ENCODE measurements at regions not wholly inside any gene's neighbourhood (a gene's known extent, or its start where the extent isn't known, plus 50 kb on each side); places are given as distances from the start of the nearest gene placed in this dataset.

DNA sequence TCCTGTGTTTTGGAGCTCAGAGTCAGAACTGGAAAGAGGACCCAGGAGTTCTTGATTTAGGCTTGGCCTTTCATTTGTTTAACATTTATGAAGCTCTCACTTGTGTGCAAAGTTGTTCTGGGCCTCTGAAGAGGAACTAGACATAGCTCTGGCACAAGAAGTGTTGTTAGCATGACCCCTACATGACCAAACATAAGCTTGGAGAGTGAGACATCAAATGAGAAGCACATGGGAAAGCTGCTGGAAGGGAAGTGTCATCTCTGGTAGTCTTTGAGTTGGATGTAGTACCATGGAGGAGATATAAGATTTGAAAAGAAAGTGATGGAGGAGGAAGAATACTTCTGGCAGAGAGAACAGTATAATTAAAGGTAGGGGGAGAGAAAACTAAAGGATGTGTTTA is 370.1 kb downstream of the ADRA2A start:
- DNase-seq (ENCODE audit: low spot score) = no peak

DNA sequence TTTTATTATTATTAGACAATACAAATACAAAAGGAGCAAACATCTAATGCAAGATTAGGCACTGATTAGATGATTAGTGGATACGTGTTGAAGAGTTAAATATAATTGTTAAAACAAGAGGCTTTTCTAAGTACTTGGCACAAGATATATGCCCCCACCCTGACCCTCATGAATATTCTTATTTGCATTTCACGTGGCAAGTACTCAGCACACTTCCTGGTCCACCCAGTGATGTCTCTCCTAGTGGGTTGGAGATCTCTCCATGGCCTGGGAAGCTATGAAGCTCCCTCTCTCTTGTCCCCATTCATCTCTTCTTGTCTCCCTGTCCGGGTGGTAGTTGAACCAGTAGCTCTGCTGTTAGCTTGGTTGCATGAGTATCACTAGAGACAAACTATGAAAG is 375.3 kb downstream of the ADRA2A start:
- DNase-seq (ENCODE audit: low spot score) = no peak

DNA sequence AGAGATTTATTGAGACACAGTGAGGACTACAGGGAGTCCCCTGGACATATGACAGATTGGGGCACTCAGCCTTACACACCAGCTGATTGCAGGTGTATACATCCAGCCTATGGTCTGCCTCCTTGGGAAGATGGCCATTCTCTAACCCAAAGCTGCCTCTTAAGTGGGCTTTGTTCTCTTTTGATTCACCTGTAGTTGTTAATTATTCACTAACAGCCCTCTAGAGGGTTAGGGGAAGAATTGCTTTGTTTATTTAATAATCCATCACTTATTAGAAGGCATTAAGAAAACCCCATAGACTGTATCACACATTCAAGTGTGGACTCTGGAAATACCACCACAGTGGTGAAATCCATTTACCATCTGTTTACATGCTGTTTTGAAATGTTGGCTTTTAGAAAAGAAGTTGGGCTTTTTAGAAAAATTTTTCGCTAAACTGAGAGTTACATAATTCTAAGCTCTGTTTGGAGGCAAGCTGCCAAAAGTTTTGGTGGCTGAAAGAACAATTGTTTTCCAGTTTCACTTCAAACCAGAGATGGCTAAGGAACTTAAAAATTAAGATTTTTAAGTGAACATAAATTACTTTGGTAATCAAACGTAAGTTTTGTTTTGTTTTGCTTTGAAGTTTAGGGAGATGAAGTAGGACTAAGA is 379.1 kb downstream of the ADRA2A start:
- DNase-seq (ENCODE audit: low spot score) = no peak

DNA sequence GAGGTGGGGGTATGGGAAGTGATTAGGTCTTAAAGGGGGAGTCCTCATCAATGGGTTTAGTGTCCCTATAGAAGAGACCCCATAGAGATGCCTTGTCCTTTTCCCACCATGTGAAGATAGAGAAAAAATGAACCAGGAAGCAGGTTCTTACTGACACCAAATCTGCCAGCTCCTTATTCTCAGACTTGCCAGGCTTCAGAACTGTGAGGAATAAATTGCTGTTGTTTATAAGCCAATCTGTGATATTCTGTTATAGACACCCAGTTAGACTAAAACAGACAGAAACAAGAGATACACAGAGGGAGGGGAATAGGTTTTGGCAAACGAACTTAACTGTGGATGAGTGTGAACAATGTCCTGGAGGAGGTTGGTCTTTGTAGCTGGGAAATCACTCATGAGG is 381.4 kb downstream of the ADRA2A start:
- DNase-seq (ENCODE audit: low spot score) = no peak

DNA sequence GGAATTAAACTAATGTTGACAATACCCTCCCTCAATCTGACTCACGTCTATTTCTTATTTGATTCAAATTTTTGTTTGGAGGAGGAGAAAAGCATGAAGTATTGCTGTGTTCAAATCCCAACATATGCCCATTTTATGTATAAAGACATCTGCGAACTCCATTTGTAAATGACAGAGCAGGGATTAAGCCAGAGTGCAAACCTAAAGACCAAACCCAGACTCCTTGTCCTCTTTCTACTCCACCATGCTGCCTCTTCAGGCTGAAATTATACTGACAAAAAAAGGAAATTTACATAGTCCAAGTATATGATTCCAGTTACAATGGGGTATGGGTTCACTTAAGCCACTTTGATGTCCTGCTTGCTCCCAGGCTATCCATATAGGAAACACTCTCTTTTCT is 383.1 kb downstream of the ADRA2A start:
- no peak for DNase-seq (ENCODE audit: low spot score)

DNA sequence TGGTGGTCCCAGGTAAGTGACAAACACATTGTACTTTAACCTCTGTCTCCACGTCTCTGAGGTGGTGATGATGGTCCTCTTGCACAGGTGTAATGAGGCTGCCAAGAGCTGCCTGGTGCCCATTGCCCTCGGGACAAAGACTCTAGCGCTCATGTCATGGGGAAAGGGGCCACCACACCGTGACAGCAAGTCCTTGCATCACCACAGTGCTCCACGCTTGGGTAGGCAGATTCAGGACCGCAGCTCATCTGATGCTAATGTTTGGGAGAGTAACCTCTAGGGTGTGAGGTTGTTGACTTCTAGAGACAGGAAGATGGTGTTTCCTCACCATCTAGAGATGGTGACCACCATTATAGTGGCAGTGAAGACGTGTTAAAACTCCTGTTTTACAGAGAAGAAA is 395.6 kb downstream of the ADRA2A start:
- no peak for DNase-seq (ENCODE audit: low spot score)

DNA sequence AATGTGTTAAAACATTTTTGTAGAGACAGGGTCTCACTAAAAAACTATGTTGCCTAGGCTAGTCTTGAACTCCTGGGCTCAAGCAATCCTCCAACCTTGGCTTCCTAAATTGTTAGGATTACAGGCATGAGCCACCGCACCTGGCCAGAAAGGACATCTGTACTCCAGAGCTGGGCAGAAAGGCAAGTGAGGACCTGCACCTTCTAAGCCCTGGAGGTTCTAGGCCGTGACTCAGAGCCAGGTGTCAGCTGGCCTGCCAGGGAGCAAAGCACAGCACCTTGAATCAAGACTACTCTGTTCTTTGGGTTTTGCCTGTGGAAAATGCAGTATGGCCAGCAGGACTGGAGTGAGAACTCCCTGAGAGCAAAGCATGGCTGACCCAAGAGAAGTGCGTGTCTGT is 396.5 kb downstream of the ADRA2A start:
- no peak for DNase-seq (ENCODE audit: low spot score)

DNA sequence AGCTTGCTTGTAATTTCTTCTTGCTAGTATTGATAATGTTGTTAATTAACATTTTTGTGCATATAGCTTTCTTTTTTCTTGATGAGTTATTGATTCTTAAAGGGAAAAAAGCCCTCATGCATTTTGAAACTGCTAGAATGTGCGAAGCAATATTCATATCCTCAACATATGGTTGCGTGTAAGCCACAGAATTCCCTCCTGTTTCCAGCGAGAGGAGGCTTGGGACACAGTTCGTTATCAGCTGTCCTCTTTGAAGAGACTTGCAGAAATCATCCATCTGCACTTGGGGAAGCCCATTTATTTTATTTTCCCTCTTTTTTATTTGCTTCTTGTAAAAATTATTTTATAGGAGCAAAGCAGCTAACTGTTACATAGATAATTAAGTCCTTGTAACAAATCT is 398.0 kb downstream of the ADRA2A start:
- DNase-seq (ENCODE audit: low spot score) = no peak

DNA sequence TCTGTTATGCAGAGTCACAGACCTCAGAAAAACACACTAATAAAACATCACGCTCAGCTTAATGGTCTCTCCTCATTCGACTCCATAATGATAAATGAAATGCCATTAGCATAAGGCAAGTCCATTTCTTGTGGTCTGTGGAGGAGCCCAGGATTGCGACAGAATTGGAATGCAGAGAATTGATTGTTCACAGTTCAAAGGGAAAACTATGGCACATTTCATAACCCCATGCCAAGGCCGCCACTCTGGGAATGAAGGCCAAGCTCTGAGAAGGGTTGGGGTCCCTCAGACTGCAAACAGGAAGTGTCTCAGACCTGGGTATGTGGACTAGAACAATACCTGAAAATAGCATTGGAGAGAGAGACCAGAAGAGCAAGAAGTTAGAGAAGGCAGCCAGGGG is 398.9 kb downstream of the ADRA2A start:
- DNase-seq (ENCODE audit: low spot score) = no peak

DNA sequence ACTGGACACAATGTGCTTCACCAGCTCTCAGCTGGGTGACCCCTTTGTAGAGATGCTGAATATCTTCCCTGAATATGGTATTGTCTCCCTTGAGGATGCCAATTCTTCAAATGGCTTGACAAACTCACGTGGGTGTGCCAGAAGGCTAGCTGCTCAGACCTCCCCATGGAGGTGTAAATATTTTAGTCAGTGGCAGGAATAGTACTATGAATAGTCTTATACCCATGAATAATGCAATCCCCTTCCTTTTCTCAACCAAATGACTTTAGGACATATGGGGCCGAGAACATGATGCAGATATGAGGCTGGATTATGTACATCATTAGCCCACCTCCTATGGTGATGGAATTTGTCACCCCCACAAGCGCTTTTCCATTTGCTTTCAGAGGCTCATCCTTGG is 401.8 kb downstream of the ADRA2A start:
- DNase-seq (ENCODE audit: low spot score) = no peak

DNA sequence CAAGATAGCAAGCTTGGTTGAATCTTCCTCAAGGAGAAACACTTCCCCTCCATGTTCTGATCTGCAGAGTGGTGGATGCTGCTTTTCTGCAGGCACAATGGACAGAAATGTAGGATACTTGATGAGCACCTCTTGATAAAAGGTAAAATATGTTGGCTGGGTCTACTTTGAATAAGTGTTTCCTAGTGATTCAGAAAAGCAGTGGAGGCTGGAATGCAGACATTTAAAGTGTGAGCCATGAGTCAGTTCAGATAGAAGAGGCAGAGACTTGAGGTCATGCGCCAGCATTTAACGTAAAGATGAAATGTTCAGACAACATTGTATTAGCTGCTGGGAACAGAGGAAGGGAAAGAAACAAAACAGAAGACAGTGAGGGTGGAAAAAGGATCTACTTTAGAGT is 403.1 kb downstream of the ADRA2A start:
- no peak for DNase-seq (ENCODE audit: low spot score)

DNA sequence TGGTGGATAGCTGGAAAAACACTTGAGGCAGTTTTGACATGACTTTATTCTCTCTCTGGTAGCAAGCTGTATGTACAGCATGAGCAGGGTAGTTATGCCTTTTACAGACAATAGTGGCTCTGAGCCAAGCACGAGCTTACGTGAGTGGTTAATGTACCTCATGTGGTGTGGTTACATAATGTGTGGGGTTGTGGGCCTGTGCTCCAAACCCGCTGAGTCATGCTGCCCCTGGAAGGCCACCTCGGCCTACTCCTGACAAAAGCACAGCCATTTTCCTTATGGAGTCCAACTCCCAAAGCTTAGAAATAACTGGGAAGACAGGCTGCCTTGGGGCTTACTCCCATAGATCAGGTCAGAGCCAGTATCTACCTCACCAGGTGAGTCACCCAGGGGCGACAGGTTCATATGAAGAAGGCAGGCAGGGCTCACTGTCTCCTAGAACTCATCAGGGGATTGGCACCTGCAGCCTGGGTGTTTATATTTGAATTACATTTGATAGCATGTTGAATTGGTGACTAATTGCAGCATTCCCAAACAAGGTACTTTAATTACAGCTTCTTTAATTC is 404.5 kb downstream of the ADRA2A start:
- peak; percentile 10 for DNase-seq (ENCODE audit: low spot score)

DNA sequence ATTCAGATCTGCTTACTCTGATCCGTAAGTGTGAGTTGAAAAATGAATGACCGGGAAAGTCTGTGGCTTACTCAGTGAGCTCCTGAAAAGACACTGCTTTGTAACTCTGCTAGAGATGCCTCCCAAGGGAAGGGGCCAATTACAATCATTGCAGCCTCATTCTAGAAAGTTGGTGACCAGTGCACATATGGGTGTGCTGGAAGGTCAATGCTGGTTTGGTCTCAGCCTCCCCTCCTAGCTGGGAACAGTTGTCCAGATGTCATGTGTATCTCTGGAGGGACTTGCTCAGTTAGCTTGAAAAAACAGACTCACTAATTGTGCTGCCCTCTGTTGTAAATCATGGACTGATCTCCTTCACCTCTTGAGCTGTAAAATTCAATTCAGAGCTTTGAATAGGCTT is 405.0 kb downstream of the ADRA2A start:
- no peak for DNase-seq (ENCODE audit: low spot score)

DNA sequence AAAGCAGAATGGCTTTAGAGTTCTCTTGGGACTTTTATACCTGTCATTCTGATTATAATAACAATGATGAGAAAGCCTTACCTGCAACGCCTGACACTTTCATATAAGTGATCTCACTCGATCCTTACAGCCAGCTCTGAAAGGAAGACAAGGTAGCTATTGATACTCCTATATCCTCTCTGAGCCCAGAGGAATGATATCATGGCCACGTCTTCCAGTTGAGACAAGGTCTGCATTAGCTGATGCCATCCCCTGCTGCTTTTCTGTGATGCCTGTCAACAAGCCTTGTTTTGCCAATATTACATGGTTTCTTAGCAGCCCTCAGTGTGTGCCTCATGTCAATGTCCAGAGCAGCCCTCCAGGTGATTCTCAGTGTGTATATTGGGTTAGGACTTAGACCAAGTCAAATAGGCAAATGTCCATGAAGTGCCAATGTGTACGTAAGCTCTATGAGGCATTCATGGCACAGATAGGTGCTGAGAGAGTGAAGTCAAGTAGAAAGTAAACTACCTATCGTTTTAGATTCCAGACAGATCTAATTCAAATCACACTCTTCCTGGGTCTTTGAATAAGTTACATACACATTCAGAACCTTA is 405.9 kb downstream of the ADRA2A start:
- DNase-seq (ENCODE audit: low spot score) = no peak

DNA sequence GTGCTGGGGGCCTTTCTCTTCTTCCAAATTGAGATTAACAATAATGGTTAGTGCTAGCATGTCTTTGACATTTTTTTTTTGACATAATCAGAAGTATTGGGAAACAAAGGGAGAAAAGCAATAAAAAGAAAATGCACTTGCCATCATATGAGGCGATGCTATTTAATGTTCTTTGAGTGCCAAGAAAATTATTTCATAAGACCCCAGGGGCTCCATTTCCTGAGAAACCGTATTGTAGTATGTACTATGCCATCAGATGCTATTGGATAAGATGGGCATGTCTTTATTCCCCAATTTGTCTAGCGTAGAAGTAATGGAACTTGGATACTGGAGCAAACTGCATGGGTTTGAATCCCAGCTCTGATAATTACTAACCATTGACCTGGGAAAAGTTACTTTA is 408.9 kb downstream of the ADRA2A start:
- DNase-seq (ENCODE audit: low spot score) = no peak

DNA sequence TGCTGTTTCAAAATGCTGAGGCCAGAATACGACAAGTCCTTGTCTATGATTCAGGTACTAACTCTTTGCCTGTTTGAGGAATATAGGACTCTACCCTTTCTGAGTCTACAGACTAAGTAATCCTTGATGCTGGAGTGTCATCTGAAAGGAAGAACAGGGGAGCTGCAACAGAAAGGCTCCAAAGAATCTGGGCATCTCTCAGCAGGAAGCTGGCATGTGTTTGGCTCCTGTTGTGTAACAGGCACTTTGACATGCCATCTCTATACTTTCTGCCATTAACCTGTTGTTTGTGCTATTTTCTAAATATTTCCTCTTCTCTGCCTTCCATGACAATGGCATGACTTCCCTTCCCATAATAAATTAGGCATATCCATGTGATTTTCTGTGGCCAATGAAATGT is 409.5 kb downstream of the ADRA2A start:
- no peak for DNase-seq (ENCODE audit: low spot score)

DNA sequence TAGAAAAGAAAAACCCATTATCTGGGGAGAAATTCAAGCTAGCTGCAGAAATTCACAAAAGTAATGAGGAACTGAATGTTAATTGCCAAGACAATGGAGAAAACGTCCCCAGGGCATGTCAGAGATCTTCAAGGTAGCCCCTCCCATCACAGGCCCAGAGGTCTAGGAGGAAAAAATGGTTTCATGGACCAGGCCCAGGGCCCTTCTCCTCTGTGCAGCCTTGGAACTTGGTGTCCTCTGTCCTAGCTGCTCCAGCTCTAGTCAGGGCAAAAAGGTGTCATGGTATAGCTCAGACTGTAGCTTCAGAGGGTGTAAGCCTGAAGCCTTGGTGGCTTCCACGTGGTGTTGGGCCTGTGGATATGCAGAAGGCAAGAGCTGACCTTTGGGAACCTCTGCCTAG is 411.8 kb downstream of the ADRA2A start:
- DNase-seq (ENCODE audit: low spot score) = no peak

DNA sequence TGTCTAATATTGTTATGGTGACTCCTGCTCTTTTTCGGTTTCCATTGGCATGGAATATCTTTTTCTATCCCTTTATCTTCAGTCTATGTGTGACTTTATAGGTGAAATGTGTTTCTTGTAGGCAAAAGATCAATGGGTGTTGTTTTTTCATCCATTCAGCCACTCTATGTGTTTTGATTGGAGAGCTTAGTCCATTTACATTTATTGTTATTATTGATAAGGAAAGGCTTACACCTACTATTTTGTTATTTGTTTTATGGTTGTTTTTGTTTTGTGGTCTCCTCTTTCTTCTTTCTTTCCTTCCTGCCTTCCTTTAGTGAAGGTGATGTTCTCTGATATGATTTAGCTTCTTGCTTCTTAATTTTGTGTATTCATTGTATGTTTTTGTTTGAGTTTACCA is 414.3 kb downstream of the ADRA2A start:
- no peak for DNase-seq (ENCODE audit: low spot score)

DNA sequence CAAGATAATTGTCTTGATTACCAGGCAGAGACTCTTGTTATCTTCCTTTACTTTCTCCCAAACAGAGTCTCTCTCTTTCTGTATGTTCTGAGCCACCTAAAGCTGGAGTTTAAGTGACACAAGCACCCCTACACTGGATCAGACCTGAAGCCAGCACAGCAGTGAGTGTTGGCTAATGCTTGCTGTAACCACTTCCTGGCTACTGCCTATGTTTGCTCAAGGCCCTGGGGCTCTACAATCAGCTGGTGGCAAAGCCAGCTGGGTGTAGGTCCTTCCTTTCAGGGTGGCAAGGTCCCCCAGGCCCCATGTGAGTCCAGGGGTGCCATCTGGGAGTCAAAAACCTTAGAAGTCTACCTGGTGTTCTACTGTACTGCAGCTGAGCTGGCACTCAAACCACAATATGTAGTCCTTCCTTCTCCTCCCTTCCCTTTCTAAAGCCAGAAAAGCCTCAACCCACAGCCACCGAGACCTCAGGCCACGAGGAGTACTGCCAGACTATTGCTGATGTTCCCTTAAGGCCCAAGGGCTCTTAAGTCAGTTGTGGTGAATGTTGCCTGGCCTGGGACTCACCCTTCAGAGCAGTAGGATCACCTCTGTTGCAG is 416.3 kb downstream of the ADRA2A start:
- DNase-seq (ENCODE audit: low spot score) = no peak

DNA sequence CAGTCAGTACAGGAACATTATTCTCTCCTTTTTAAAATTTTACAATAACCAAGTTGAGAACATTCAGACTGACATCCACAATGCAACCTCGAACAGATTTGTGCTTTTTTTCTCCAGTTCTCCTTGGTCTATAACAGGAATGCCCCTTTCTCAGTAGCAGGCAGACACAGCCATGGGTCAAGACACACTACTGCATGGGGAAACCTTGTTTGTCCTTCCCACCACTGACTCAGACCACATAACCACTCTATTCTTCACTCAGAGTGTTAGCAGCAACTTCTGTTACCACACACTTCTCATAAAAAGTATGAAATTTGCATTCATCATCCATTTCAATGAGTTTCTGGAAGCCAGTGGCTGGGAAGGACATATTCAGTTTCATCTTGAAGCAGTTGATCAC is 421.7 kb downstream of the ADRA2A start:
- DNase-seq (ENCODE audit: low spot score) = no peak

DNA sequence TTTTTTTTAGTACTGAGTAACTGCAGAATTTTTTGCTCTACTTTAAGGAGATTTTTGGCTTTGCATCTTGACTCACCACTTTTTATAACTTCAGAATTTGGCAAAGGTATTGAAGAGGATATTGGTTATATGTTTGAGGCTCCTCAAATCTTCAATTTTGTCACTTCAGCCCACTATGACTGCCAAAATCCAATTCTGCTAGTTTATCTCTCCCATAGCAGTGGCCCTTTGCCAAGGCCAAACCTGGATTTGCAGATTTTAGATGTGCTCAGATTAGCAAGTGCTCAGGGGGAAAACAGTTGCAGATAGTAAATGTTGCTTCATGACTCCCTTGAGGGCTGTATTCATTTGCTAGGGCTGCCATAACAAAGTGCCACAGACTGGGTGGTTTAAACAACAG is 427.5 kb downstream of the ADRA2A start:
- no peak for DNase-seq (ENCODE audit: low spot score)

DNA sequence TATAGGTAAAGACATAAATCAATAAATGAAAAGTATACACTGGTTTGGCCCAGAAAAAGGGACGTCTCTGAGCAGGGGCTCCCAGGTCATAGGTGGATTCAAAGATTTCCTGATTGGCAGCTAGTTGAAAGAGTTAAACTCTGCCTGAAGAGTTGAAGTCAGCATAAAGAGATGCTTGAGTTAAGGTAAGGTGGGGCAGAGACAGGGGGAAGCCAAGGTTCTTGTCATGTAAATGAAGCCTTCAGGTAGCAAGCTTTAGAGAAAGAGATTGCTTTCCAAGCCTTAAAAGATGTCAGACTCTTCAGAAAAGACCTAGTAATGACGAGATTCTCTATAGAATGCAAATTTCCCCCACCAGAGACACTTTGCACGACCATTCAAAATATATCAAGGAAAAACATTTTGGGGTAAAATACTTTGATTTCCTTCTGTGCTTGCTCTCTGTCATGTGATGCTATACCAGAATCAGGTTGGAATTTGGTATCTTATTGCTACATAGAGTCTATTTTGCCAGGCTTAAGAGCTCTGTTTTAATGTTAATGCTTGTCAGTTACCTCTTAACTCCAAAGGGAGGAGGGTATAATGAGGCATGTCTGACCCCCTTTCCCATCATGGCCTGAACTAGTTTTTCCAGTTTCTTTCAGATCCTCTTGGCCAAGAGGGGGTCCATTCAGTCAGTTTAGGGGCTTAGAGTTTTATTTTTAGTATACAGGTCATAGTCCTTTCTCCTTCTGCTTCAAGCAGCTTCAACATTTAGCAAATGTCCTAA is 429.6 kb downstream of the ADRA2A start:
- DNase-seq (ENCODE audit: low spot score) = no peak

DNA sequence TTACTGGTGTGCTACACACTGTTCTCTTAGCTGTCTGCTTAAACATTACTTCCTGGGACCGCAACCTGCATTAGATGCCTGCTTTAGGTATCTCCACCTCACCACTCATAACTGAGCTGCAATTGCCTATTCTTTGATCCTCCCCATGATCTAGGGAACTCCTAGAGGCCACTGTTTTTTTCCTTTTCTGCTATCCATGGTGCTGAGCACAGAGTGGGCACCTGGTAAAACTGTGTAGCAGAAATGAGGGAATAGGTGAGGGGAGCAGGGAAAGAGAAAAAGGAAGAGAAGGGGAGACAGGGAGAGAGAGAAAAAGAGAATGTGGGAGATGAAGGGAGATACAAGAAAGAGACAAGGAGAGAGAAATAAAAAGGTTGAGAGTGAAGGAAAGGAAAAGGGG is 434.9 kb downstream of the ADRA2A start:
- DNase-seq (ENCODE audit: low spot score) = no peak

Measured in RKO (cell line).